Bronchial epithelial cell (primary cell): ENCODE measurements at regions not wholly inside any gene's neighbourhood (a gene's known extent, or its start where the extent isn't known, plus 50 kb on each side); places are given as distances from the start of the nearest gene placed in this dataset.

Experiments
- DNase-seq: peaks from one replicate; pipeline ENCODE4 v3.0.0-alpha.2; 2010; ENCODE audit warnings: low read depth
- FAIRE-seq: peaks from 2 replicates; lab custom pipeline; 2011; peaks lifted over from hg19 to GRCh38; lab: Jason Lieb, UNC
- H3K27me3 ChIP-seq: 2 replicates; pipeline ENCODE4 v1.5.1; 2011; ENCODE audit warnings: low read length; ENCODE audit not compliant: control insufficient read depth, insufficient read depth
- H3K36me3 ChIP-seq: 2 replicates; pipeline ENCODE4 v1.5.1; 2011; ENCODE audit warnings: low read length; ENCODE audit not compliant: control insufficient read depth, insufficient read depth
- H3K4me3 ChIP-seq: 2 replicates; pipeline ENCODE4 v1.5.1; 2011; ENCODE audit warnings: mild to moderate bottlenecking, low read depth, low read length, control low read depth
- TF ChIP-seq, protein P1 (sequence below): IDR thresholded peaks from 2 replicates; pipeline ENCODE4 v1.5.1; 2011; ENCODE audit warnings: mild to moderate bottlenecking, moderate library complexity, low read length, control low read depth, inconsistent platforms; ENCODE audit not compliant: insufficient read depth, severe bottlenecking

DNA sequence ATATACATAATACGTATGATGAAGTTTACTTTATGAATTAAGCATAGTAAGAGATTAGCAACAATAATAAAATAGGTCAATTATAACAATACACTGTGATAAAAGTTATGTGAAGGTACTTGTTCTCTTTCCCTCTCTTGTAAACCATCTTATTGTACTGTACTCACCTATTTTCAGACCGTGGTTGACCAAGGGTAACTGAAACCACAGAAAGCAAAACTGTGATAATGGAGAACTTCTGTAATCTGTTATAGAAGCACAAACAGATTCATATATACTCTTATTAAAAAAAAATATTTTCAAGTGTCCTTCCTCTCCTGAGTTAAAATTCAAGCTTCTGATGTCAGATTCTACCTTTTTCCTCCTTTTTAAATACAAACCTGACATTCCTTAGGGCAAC lies 1247.8 kb upstream of the SORCS1 start:
- TF ChIP-seq, protein P1, sequence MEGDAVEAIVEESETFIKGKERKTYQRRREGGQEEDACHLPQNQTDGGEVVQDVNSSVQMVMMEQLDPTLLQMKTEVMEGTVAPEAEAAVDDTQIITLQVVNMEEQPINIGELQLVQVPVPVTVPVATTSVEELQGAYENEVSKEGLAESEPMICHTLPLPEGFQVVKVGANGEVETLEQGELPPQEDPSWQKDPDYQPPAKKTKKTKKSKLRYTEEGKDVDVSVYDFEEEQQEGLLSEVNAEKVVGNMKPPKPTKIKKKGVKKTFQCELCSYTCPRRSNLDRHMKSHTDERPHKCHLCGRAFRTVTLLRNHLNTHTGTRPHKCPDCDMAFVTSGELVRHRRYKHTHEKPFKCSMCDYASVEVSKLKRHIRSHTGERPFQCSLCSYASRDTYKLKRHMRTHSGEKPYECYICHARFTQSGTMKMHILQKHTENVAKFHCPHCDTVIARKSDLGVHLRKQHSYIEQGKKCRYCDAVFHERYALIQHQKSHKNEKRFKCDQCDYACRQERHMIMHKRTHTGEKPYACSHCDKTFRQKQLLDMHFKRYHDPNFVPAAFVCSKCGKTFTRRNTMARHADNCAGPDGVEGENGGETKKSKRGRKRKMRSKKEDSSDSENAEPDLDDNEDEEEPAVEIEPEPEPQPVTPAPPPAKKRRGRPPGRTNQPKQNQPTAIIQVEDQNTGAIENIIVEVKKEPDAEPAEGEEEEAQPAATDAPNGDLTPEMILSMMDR = no peak
- no peak overlapping the region for H3K4me3 ChIP-seq
- no peaks in the 10 kb centered on the region for H3K27me3 ChIP-seq
- no peak for FAIRE-seq
- H3K36me3 ChIP-seq = no peaks in the 10 kb centered on the region
- no peak for DNase-seq

DNA sequence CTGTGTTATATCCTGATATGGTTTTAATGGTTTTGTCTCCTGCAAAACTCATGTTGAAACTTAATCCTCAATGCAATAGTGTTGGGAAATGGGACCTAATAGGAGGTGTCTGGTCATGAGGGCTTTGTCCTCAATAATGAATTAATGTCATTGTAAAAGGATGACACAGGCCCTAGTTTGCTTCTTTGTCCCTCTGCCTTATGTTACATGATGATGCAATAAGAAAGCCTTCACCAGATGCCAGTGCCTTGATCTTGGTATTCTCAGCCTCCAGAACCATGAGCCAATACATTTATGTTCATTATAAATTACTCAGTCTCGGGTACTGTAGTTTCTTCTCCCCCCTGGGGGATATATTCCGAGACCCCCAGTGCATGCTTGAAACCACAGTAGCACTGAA lies 1247.4 kb upstream of the SORCS1 start:
- FAIRE-seq = no peak
- TF ChIP-seq, protein P1 = no peak

DNA sequence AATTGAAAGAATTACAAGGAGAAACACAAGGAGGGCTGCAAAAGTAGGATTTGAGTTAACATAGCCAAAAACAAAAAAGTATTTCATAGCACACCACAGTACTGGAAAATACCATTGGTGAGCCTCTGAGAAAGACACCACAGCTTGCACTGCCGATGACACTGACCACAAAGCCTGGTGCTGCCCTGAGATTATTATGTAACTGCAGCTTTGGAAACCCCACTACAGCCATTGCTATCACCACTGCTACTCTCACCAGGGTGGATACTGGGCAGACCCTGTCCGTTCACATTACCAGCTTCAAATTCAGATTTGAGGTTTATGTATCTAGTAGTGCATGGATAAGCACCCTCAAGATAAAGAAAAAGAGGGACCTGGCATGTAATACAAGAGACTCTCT lies 1246.7 kb upstream of the SORCS1 start:
- no peaks in the 10 kb centered on the region for H3K36me3 ChIP-seq
- no peak for DNase-seq
- FAIRE-seq = no peak
- H3K27me3 ChIP-seq = no peaks in the 10 kb centered on the region
- H3K4me3 ChIP-seq = no peak overlapping the region
- TF ChIP-seq, protein P1 = no peak

More for the DNA sequence above, 1247.4 kb upstream of the SORCS1 start:
- Histone ChIP-seq H3K27me3 (no peaks in the 10 kb centered on the region), H3K4me3 (no peak overlapping the region), H3K36me3 (no peaks in the 10 kb centered on the region)
- no peak for DNase-seq

DNA sequence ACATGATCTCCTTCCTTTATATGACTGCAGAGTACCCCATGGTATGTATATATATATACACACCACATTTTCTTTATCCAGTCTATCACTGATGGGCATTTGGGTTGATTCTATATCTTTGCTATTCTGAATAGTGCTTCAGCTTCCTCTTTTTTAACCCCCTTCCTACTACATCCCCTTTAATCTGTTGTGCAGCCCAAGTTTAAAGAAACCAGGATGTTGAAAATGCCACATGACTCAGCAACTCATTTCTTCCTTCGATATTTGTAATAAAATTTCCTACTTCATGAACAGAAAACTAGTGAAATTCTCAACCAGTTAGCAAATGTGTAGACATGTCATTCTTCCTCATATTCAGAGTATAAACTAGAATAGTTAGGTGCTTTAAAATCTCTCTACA lies 1245.7 kb upstream of the SORCS1 start:
- H3K4me3 ChIP-seq = no peak overlapping the region
- DNase-seq (no peak), FAIRE-seq (no peak)
- no peaks in the 10 kb centered on the region for H3K27me3 ChIP-seq
- TF ChIP-seq, protein P1 = no peak
- no peaks in the 10 kb centered on the region for H3K36me3 ChIP-seq

DNA sequence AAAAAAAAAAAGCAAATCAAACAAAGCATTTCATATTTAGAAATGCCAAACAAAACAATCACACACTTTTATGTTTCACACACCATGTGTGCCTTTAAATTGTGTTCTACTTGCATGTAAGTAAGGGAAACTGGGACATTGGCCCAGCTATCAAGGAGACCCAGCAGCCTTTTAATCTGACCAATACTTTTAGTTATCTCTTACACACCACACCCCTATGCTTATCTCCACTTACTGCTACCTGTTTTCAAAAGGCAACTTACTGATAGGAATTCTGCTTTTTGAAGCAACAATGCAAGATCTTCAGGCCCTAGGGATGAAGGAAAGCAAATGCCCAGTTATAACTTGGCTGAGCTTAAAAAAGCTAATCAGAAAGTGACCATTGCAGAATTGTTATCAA lies 1244.8 kb upstream of the SORCS1 start:
- TF ChIP-seq, protein P1 = no peak
- no peak for FAIRE-seq

DNA sequence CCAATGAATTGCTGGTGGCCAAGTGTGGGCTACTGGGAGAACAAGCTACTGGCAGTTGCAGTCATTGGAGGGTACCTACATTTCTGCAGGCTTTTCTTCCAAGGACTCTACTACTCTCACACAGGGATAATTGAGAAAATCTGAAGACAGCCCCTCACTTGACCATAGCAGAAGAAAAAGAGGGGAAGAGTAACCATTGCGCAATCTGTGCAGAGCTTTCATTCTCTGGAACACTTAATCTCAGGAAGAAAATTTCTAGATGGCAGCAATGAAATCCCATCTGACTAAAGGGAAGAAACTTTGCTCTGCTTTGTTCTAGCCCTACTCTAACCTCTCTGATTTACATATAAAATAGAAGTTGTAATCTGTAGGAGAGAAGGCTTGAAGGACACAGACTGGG lies 1239.6 kb upstream of the SORCS1 start:
- DNase-seq (no peak), FAIRE-seq (no peak)
- TF ChIP-seq, protein P1 = no peak
- H3K36me3 ChIP-seq = no peaks in the 10 kb centered on the region
- H3K4me3 ChIP-seq = no peak overlapping the region
- no peaks in the 10 kb centered on the region for H3K27me3 ChIP-seq

More for the DNA sequence above, 1244.8 kb upstream of the SORCS1 start:
- Histone ChIP-seq H3K27me3 (no peaks in the 10 kb centered on the region), H3K36me3 (no peaks in the 10 kb centered on the region), H3K4me3 (no peak overlapping the region)
- DNase-seq = no peak
